Endodermal cell (in vitro differentiated cells): ENCODE measurements at regions not wholly inside any gene's neighbourhood (a gene's known extent, or its start where the extent isn't known, plus 50 kb on each side); places are given as distances from the start of the nearest gene placed in this dataset.

ENCODE experiments used
- DNase-seq: peaks from one replicate; pipeline ENCODE4 v3.0.0-alpha.2; 2017
- H3K27ac ChIP-seq: 2 replicates; pipeline ENCODE4 v1.5.1; 2013; ENCODE audit warnings: mild to moderate bottlenecking, low read depth, low read length, moderate library complexity
- H3K27me3 ChIP-seq: 2 replicates; pipeline ENCODE4 v1.6.1; 2013; ENCODE audit warnings: mild to moderate bottlenecking, low read length, moderate library complexity; ENCODE audit not compliant: insufficient read depth, control insufficient read depth, poor library complexity, severe bottlenecking
- H3K36me3 ChIP-seq: 2 replicates; pipeline ENCODE4 v1.7.0; 2013; ENCODE audit warnings: mild to moderate bottlenecking, low read length, moderate library complexity; ENCODE audit not compliant: control insufficient read depth, insufficient read depth
- H3K4me1 ChIP-seq: one replicate; pipeline ENCODE4 v1.7.0; 2013; ENCODE audit warnings: low read length; ENCODE audit not compliant: control insufficient read depth, insufficient read depth
- H3K4me3 ChIP-seq: 2 replicates; pipeline ENCODE4 v1.5.1; 2013; ENCODE audit warnings: mild to moderate bottlenecking, low read length, moderate library complexity
- H3K9ac ChIP-seq: 2 replicates; pipeline ENCODE4 v1.6.1; 2013; ENCODE audit warnings: mild to moderate bottlenecking, low read length, moderate library complexity; ENCODE audit not compliant: poor library complexity, severe bottlenecking; ENCODE audit errors: extremely low read depth
- H3K9me3 ChIP-seq: 2 replicates; pipeline ENCODE4 v1.6.1; 2013; ENCODE audit warnings: mild to moderate bottlenecking, low read length, moderate library complexity; ENCODE audit not compliant: control insufficient read depth
- H3K27ac Mint-ChIP-seq: 2 replicates; pipeline ENCODE4 v1.8.0; 2020; ENCODE audit warnings: mixed read lengths
- H3K27me3 Mint-ChIP-seq: 2 replicates; pipeline ENCODE4 v1.8.0; 2021; ENCODE audit warnings: mild to moderate bottlenecking, mixed read lengths; ENCODE audit not compliant: insufficient read depth
- H3K36me3 Mint-ChIP-seq: 2 replicates; pipeline ENCODE4 v1.8.0; 2020; ENCODE audit warnings: low read depth, mixed read lengths
- H3K4me1 Mint-ChIP-seq: 2 replicates; pipeline ENCODE4 v1.8.0; 2020; ENCODE audit warnings: mixed read lengths
- H3K4me3 Mint-ChIP-seq: 2 replicates; pipeline ENCODE4 v1.8.0; 2020; ENCODE audit warnings: mild to moderate bottlenecking, moderate library complexity, mixed read lengths
- H3K9me3 Mint-ChIP-seq: 2 replicates; pipeline ENCODE4 v1.8.0; 2020; ENCODE audit warnings: mild to moderate bottlenecking, mixed read lengths
- CTCF ChIP-seq: fragments of 200-600 bp; sonication (generic); conservative IDR thresholded peaks from 2 replicates; pipeline ENCODE4 v1.5.0; 2021; ENCODE audit warnings: antibody characterized with exemption, mild to moderate bottlenecking
- WGBS, 2 experiments: methylation state at CpG; one replicate each; pipeline versions ENCODE4 v1.1.5 to v1.1.7; 2013; ENCODE audit warnings: missing lambda C conversion rate in 2 of 2, mixed read lengths in 1 of 2; ENCODE audit not compliant: insufficient coverage in 1 of 2, insufficient read length in 1 of 2; 5-methylcytosine and 5-hydroxymethylcytosine counted together

GRCh38 chr2:239504643-239505235 lies 103.9 kb upstream of the HDAC4 start:
- no peak overlapping the region for H3K4me3 Mint-ChIP-seq
- Histone ChIP-seq H3K27me3 (no peaks in the 10 kb centered on the region), H3K4me1 (no peaks in the 10 kb centered on the region), H3K9me3 (no peaks in the 10 kb centered on the region), H3K36me3 (no peaks in the 10 kb centered on the region), H3K9ac (no peak overlapping the region), H3K4me3 (no peak overlapping the region), H3K27ac (no peak overlapping the region)
- no peaks in the 10 kb centered on the region for H3K9me3 Mint-ChIP-seq
- DNase-seq = no peak
- no peaks in the 10 kb centered on the region for H3K36me3 Mint-ChIP-seq
- H3K4me1 Mint-ChIP-seq = no peaks in the 10 kb centered on the region
- no peak overlapping the region for H3K27ac Mint-ChIP-seq
- no peaks in the 10 kb centered on the region for H3K27me3 Mint-ChIP-seq
- no peak for TF ChIP-seq CTCF
- 84 to 90% methylated on average over 16 of the region's 16 CpGs for WGBS, 2 experiments

GRCh38 chr2:239502430-239503186 lies 101.8 kb upstream of the HDAC4 start:
- no peak for DNase-seq
- Histone ChIP-seq H3K36me3 (no peaks in the 10 kb centered on the region), H3K27me3 (no peaks in the 10 kb centered on the region), H3K9me3 (no peaks in the 10 kb centered on the region), H3K4me3 (no peak overlapping the region), H3K9ac (no peak overlapping the region), H3K4me1 (no peaks in the 10 kb centered on the region), H3K27ac (no peak overlapping the region)
- Mint-ChIP-seq H3K9me3 (no peaks in the 10 kb centered on the region), H3K36me3 (no peaks in the 10 kb centered on the region), H3K4me3 (no peak overlapping the region), H3K27ac (no peak overlapping the region), H3K27me3 (peaks cover 2% of the 10 kb centered on the region), H3K4me1 (no peaks in the 10 kb centered on the region)
- no peak for TF ChIP-seq CTCF
- 91 to 94% methylated on average over 10 to 19 of the region's 19 CpGs for WGBS, 2 experiments

GRCh38 chr2:239500574-239501550 lies 100.0 kb upstream of the HDAC4 start:
- no peaks in the 10 kb centered on the region for H3K4me1 Mint-ChIP-seq
- no peaks in the 10 kb centered on the region for H3K36me3 ChIP-seq
- no peak for TF ChIP-seq CTCF
- H3K36me3 Mint-ChIP-seq = no peaks in the 10 kb centered on the region
- no peaks in the 10 kb centered on the region for H3K4me1 ChIP-seq
- no peak overlapping the region for H3K27ac ChIP-seq
- no peak overlapping the region for H3K4me3 ChIP-seq
- H3K27me3 ChIP-seq = no peaks in the 10 kb centered on the region
- 88 to 89% methylated on average over 17 to 22 of the region's 22 CpGs for whole genome bisulfite sequencing, 2 experiments
- no peaks in the 10 kb centered on the region for H3K9me3 ChIP-seq
- peaks cover 7% of the 10 kb centered on the region for H3K9me3 Mint-ChIP-seq
- H3K27me3 Mint-ChIP-seq = peaks cover 2% of the 10 kb centered on the region
- no peak overlapping the region for H3K9ac ChIP-seq
- H3K27ac Mint-ChIP-seq = no peak overlapping the region
- DNase-seq = no peak
- no peak overlapping the region for H3K4me3 Mint-ChIP-seq
